HEK293T (cell line): ENCODE measurements at regions not wholly inside any gene's neighbourhood (a gene's known extent, or its start where the extent isn't known, plus 50 kb on each side); places are given as distances from the start of the nearest gene placed in this dataset.

ENCODE experiments used
- ARNT ChIP-seq: fragments of 450-650 bp; IDR thresholded peaks from 2 replicates; pipeline ENCODE4 v1.6.1; 2017; ENCODE audit warnings: mild to moderate bottlenecking
- BHLHE40 ChIP-seq: fragments of 450-650 bp; IDR thresholded peaks from 2 replicates; pipeline ENCODE4 v1.6.1; 2016; ENCODE audit warnings: mild to moderate bottlenecking, moderate library complexity, borderline replicate concordance
- ELF4 ChIP-seq: fragments of 450-650 bp; IDR thresholded peaks from 2 replicates; pipeline ENCODE4 v1.6.1; 2017; ENCODE audit warnings: antibody characterized with exemption
- FOXM1 ChIP-seq: fragments of 450-650 bp; IDR thresholded peaks from 2 replicates; pipeline ENCODE4 v1.6.1; 2017; ENCODE audit warnings: mild to moderate bottlenecking, borderline replicate concordance
- L3MBTL2 ChIP-seq: fragments of 450-650 bp; conservative IDR thresholded peaks from 2 replicates; pipeline ENCODE4 v1.6.1; 2016; ENCODE audit warnings: mild to moderate bottlenecking
- LEF1 ChIP-seq: fragments of 450-650 bp; IDR thresholded peaks from 2 replicates; pipeline ENCODE4 v1.6.1; 2017; ENCODE audit warnings: mild to moderate bottlenecking, borderline replicate concordance
- NFRKB ChIP-seq: fragments of 450-650 bp; IDR thresholded peaks from 2 replicates; pipeline ENCODE4 v1.6.1; 2016; ENCODE audit warnings: mild to moderate bottlenecking, moderate library complexity
- PKNOX1 ChIP-seq: fragments of 450-650 bp; IDR thresholded peaks from 2 replicates; pipeline ENCODE4 v1.6.1; 2016
- SP1 ChIP-seq: fragments of 450-650 bp; IDR thresholded peaks from 2 replicates; pipeline ENCODE4 v1.6.1; 2017
- SUZ12 ChIP-seq: fragments of 450-650 bp; IDR thresholded peaks from 2 replicates; pipeline ENCODE4 v1.6.1; 2016; ENCODE audit warnings: mild to moderate bottlenecking
- TARDBP ChIP-seq: fragments of 450-650 bp; IDR thresholded peaks from 2 replicates; pipeline ENCODE4 v1.6.1; 2016
- ZNF384 ChIP-seq: fragments of 450-650 bp; IDR thresholded peaks from 2 replicates; pipeline ENCODE4 v1.6.1; 2016

- TF ChIP-seq PKNOX1: no peak
- TF ChIP-seq ARNT: no peak
- TF ChIP-seq SP1: no peak
- no peak for TF ChIP-seq NFRKB
- no peak for TF ChIP-seq TARDBP
- TF ChIP-seq ZNF384: no peak
- no peak for TF ChIP-seq SUZ12
- no peak for TF ChIP-seq LEF1
- no peak for TF ChIP-seq FOXM1
- TF ChIP-seq BHLHE40: no peak
- TF ChIP-seq L3MBTL2: no peak
- TF ChIP-seq ELF4: no peak
Observed at GRCh38 chr15:26433818-26434217, 339.0 kb downstream of the GABRB3 start.
